Activated naive CD4-positive, alpha-beta T cell treated with anti-CD3 and anti-CD28 coated beads, Interleukin-2, amount 50 U/mL, for 72 hours (primary cell): ENCODE measurements at regions not wholly inside any gene's neighbourhood (a gene's known extent, or its start where the extent isn't known, plus 50 kb on each side); places are given as distances from the start of the nearest gene placed in this dataset.
A peak's percentile ranks its signal among the peaks of the same experiment; 100 is the strongest.
"Not testable (repeated sequence)": the region's sequence is repeated elsewhere in the genome, so short reads cannot be mapped to it uniquely, and the experiment has no call there.

Experiments
- ATAC-seq, 2 donors: fragments of 150-1000 bp; cut with Tn5 transposase; 2 replicates each; pipeline ENCODE4 v1.10.0; 2021; ENCODE audit warnings: mild to moderate bottlenecking in 2 of 2, moderate library complexity in 2 of 2
- DNase-seq, 2 donors: peaks; one replicate each; pipeline ENCODE4 v3.0.0; 2021 to 2022; ENCODE audit warnings: low spot score in 2 of 2
- H3K27ac Mint-ChIP-seq, 2 donors: one replicate each; pipeline ENCODE4 v1.8.0; 2022; ENCODE audit warnings: mild to moderate bottlenecking in 2 of 2, mixed read lengths in 2 of 2
- H3K36me3 Mint-ChIP-seq, 2 donors: one replicate each; pipeline ENCODE4 v1.8.0; 2022; ENCODE audit warnings: mixed read lengths in 2 of 2
- H3K9me3 Mint-ChIP-seq, 2 donors: one replicate each; pipeline ENCODE4 v1.8.0; 2022; ENCODE audit warnings: mixed read lengths in 2 of 2

DNA sequence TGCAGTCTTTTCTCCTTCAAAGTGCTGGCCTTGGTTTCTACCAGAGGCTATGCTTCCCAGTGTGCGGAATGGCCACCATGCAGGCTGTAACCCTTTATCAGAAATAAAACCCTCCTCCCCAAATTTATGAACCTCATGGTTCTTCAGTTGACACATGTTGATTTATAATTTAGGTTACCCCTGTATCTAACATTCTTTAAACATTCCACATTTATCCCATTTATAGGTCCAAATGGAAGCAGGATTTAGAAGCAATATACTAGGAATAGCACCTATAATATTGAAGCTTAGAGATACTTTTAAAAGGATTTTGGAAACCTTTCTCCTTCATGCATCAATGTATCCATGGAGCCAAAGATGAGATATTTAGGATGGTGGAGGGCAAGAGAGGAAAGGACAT lies 438.8 kb upstream of the C16orf82 start:
- DNase-seq (no peak), ATAC-seq (no peak)
- Mint-ChIP-seq H3K27ac (no peak overlapping the region), H3K9me3 (peaks cover 34 to 51% of the 10 kb centered on the region in 2 donors), H3K36me3 (peaks cover 32 to 39% of the 10 kb centered on the region in 2 donors)

DNA sequence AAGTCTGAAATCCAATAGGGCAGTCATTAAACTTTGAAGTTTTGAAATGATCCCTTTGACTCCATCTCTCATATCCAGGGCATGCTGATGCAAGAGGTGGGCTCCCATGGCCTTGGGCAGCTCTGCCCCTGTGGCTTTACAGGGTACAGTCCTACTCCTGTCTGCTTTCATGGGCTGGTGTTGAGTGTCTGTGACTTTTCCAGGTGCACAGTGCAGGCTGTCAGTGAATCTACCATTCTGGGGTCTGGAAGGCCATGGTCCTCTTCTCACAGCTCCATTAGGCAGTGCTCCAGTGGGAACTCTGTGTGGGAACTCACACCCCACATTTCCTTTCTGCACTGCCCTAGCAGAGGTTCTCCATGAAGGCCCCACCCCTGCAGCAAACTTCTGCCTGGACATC lies 435.4 kb upstream of the C16orf82 start:
- Mint-ChIP-seq H3K36me3 (peaks cover 36 to 43% of the 10 kb centered on the region in 2 donors), H3K9me3 (peaks cover 42 to 57% of the 10 kb centered on the region in 2 donors)
- H3K27ac Mint-ChIP-seq, DNase-seq, ATAC-seq: not testable (repeated sequence)

DNA sequence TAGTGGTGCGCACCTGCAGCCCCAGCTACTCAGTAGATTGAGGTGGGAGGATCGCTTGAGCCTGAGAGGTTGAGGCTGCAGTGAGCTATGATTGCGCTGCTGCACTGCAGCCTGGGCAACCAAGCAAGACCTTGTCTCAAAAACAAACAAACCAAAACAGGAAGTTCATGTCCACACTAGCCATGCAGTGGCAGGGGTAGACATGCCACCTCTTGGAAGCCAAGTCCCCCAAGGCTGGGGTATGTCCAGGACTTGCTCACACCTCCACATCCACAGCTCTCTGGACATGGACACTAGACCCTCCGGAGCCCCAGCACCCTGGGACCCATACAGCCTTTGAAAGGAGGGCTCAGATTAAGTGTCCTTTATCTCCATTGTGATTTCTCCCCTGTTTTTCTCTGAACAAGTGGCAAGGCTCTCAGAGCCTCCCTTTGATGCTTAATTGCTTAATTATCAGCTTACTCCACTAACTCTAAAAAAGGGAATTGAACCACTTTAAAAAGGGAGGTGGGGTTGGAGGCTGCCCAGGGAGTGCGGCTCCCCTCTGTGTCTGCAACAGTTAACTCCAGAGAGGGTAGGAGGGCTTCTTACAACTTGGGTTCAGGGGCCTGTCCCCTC lies 424.6 kb upstream of the C16orf82 start:
- ATAC-seq = no peak
- no peaks in the 10 kb centered on the region for H3K36me3 Mint-ChIP-seq

DNA sequence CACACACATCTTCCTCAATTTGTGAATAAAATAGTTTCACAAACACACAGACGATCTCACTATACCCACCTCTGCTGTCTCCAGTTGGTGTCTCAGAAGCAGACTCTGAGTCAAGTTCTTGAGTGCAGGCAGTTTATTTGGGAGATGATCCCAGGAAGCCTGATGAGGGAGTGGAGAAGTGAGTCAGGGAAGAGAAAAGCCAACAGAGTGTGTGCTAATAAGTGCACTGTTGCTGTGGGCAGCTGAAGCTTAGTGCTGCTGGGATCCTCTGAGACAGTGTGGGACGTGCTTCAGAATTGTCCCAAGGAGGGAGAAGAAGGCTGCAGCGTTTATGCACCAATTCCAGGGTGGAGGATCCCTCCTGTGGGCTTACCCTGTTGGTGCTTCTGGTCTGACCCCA lies 423.2 kb upstream of the C16orf82 start:
- ATAC-seq = no peak
- DNase-seq = no peak
- Mint-ChIP-seq H3K9me3 (peaks cover 0 to 3% of the 10 kb centered on the region in 2 donors), H3K27ac (peak overlapping the region in 1 of 2 donors; percentile 67), H3K36me3 (no peaks in the 10 kb centered on the region)

More for the DNA sequence above, 424.6 kb upstream of the C16orf82 start:
- DNase-seq = no peak
- peaks cover 0 to 3% of the 10 kb centered on the region in 2 donors for H3K9me3 Mint-ChIP-seq
- H3K27ac Mint-ChIP-seq = no peak overlapping the region

DNA sequence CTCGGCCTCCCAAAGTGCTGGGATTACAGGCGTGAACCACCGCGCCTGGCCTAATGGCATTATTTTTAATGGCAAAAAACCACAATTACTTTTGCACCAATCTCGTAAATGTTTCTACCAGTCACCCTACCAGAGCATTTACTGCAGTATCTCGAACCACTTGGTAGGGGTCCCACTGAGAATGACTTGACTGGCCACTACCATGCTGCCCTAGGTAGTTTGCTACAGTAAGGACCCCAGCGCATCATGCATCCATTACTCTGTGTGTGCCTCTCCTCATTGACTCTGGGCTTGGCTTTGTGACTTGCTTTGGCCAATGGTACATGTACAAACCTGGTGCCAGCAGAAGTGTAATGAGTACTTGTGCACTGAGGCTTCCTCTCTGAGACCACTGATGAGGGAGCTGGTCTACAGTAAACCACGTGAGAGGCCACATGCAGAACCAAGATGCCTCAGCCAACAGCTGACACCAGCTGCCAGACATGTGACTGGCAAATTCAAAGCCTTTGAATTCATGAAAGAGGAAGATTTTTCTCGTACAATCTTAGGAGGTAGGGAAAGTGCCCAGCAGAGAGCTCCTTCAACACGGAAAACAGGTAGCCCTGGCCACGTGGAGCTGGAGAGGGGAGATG lies 421.7 kb upstream of the C16orf82 start:
- ATAC-seq (peak; percentile 63 to 75), DNase-seq (peak in 1 of 2 donors; percentile 6)
- peaks cover 0 to 3% of the 10 kb centered on the region in 2 donors for H3K9me3 Mint-ChIP-seq
- no peaks in the 10 kb centered on the region for H3K36me3 Mint-ChIP-seq
- H3K27ac Mint-ChIP-seq = peak overlapping the region in 1 of 2 donors; percentile 56

DNA sequence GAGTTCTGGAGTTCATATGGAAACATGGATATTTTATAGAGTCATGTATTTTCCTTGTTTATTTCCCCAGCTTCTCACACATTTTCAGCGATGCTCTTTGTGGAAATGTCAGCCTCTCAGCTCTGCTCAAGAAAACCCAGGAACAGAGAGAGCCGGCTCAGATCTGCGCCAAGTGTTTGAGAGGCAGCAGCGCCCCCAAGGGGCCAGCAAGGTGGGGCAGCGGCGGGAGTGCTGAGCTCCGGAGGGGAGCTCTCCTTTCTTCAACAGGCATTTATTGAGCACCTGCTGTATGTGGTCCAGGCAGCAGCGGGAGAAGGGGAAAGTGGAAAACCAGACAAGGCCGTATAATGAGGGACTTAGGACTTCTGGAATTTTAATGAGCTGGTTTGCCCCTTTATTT lies 421.1 kb upstream of the C16orf82 start:
- Mint-ChIP-seq H3K9me3 (no peaks in the 10 kb centered on the region), H3K36me3 (no peaks in the 10 kb centered on the region), H3K27ac (peak overlapping the region in 1 of 2 donors; percentile 56)
- DNase-seq (peak; percentile 65 to 68), ATAC-seq (peak; percentile 80 to 82)

DNA sequence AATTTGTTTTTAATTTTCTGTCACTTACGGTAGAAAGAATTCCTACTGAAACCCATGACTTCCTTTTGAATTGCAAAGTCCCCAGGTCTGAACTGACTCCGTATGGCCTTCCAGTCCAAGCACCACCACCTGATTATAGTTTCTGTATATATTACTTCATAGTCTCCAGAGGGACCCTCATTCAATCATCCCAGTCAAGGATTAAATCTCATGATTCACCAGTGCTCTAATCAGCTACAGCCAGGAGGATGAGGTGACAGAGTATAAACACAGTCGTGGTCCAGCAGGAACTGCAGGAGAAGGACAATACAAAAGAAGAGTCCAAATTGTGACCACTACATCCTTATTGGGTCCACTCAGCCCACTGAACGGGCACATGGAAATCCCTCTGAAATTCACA lies 418.9 kb upstream of the C16orf82 start:
- Mint-ChIP-seq H3K9me3 (peaks cover 0 to 4% of the 10 kb centered on the region in 2 donors), H3K27ac (no peak overlapping the region), H3K36me3 (no peaks in the 10 kb centered on the region)
- ATAC-seq (no peak), DNase-seq (no peak)

DNA sequence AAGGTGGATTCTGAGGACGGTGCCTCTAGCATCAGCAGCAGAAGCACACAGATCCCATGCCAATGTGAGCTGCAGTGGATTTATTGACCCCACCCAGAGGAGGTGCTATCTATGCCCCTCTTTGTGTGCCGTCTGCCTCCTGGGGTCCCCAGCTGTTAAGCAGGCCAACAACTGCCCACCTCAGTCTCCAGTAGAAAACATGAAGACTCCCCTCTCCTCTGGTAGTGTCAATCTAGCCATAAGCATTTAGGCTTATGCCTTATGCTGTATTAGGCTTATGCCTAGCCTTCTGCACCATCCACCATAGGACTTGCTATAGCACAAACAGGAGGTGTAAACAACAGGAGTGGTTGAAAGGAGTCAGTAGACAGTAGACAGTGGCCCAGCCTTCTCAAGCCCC lies 417.9 kb upstream of the C16orf82 start:
- H3K36me3 Mint-ChIP-seq = no peaks in the 10 kb centered on the region
- no peak overlapping the region for H3K27ac Mint-ChIP-seq
- ATAC-seq (no peak), DNase-seq (no peak)
- peaks cover 0 to 4% of the 10 kb centered on the region in 2 donors for H3K9me3 Mint-ChIP-seq

DNA sequence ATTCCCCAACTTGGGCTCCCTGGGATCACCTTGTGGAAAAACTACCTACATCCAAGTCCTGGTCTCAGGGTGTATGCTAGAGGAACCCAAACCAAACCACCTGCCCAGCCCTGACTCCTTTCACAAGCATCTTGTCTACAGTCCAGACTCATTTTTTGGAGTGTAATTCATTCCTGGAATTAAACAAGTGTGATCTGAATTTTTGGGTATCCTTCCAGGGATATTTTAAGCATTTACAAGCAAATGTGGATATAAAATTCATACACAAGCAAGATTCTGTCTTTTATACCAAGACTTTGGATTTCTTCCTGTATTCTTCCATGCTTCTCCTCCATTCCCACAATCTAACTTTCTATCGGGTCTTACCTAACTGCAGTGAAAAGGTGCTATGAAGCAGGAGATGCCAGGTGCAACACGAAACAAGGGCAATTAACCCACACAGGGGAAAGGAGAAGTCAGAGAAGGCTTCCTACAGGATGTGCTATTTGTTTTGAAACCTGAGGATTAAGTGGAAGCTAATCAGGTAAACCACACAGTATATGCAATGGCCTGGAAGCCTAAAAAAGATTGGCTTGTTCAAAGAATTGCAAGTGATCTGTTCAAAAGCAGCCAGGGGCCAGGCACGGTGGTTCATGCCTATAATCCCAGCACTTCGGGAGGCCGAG lies 417.2 kb upstream of the C16orf82 start:
- H3K9me3 Mint-ChIP-seq = peaks cover 0 to 4% of the 10 kb centered on the region in 2 donors
- no peak for ATAC-seq
- no peaks in the 10 kb centered on the region for H3K36me3 Mint-ChIP-seq
- H3K27ac Mint-ChIP-seq = no peak overlapping the region
- no peak for DNase-seq

DNA sequence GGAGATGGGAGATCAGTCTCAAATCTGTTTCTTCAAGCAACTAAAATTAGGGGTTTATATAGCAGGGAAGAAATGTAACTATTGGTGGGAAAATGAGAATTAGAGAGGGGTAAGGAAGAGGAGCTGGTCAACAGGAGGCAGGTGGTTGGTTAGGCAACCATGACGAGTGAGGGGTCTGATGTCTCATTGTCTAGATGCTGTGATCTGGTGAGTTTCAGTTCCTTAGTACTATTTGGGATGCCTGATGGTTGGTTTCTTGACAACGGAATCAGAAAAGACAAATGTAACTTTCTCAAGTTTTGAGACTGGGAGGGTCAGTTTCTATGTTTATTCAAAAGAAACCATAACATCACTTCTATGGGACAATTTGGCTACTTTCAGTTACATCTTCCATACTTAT lies 415.3 kb upstream of the C16orf82 start:
- Mint-ChIP-seq H3K36me3 (no peaks in the 10 kb centered on the region), H3K9me3 (peaks cover 0 to 7% of the 10 kb centered on the region in 2 donors), H3K27ac (no peak overlapping the region)
- DNase-seq = no peak
- ATAC-seq = no peak

DNA sequence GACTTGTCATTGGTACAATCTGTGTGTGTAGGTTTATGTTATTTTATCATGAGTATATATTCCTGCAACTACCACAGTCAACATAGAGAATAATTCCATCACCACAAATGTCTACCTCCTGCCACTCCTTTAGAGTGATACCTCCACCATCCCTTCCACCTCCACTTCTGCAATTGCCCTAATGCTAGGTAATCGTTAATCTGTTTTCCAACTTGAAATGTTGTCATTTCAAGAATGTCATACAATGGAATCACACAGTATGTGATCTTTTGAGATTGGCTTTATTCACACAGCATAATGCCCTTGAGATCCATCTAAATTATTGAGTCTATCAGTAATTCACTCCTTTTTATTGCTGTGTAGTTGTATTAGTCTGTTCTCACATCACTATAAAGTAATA lies 414.8 kb upstream of the C16orf82 start:
- no peaks in the 10 kb centered on the region for H3K36me3 Mint-ChIP-seq
- peaks cover 0 to 11% of the 10 kb centered on the region in 2 donors for H3K9me3 Mint-ChIP-seq
- no peak for ATAC-seq
- H3K27ac Mint-ChIP-seq = no peak overlapping the region
- DNase-seq = no peak

DNA sequence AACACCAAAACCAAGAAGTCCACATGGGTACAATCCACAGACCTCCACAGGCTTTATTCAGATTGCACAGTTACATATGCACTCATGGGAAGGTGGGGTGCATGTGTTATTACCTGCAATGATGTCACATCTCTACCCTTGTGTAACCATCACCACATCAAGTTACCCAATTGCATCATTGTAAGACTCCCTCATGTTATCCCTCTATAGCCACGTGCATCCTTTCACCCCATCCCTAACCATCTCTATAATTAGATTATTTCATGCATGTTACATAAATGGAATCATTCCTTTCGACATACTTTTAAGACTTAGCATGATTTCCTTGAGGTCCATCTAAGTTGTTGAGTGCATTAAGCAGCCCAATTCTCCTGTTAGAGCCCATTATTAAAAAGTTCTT lies 408.2 kb upstream of the C16orf82 start:
- Mint-ChIP-seq H3K9me3 (peaks cover 0 to 8% of the 10 kb centered on the region in 2 donors), H3K36me3 (peaks cover 0 to 7% of the 10 kb centered on the region in 2 donors), H3K27ac (no peak overlapping the region)
- no peak for DNase-seq
- ATAC-seq = no peak

DNA sequence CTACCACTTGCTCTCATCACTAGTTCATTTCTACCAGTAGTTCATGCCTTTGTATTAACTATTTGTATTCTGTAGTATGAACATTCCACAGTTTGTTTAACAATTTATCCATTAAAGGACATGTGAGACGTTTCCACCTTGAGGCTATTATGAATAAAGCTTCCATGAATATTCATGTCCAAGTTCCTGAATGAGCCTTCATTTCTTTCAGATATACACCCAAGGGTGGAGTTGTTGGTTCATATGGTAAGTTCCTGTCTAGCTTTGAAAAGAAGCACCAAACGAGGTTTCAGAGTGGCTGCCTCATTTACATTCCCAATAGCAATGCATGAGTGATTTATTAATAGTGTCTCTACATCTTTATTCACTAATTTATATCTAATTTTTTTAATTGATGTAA lies 407.8 kb upstream of the C16orf82 start:
- Mint-ChIP-seq H3K36me3 (peaks cover 0 to 7% of the 10 kb centered on the region in 2 donors), H3K9me3 (peaks cover 0 to 8% of the 10 kb centered on the region in 2 donors), H3K27ac (no peak overlapping the region)
- ATAC-seq (no peak), DNase-seq (no peak)

DNA sequence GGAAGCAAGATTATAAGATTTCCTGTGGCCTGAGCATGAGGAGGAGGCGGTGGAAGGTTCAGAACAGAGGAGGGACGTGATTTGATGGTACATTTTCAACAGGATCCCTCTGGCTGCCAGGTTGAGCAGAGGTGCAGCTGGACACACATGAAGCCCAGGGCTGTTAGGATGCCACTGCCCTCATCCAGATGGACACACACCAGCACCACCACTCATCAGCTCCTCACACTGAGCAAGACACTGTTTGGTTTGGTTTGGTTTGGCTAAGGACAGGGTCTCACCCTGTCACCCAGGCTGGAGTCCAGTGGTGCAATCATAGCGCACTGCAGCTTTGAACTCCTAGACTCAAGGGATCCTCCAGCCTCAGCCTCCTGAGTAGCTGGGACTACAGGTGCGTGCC lies 402.6 kb upstream of the C16orf82 start:
- ATAC-seq (no peak), DNase-seq (no peak)
- Mint-ChIP-seq H3K36me3 (peaks cover 0 to 13% of the 10 kb centered on the region in 2 donors), H3K9me3 (no peaks in the 10 kb centered on the region), H3K27ac (no peak overlapping the region)

DNA sequence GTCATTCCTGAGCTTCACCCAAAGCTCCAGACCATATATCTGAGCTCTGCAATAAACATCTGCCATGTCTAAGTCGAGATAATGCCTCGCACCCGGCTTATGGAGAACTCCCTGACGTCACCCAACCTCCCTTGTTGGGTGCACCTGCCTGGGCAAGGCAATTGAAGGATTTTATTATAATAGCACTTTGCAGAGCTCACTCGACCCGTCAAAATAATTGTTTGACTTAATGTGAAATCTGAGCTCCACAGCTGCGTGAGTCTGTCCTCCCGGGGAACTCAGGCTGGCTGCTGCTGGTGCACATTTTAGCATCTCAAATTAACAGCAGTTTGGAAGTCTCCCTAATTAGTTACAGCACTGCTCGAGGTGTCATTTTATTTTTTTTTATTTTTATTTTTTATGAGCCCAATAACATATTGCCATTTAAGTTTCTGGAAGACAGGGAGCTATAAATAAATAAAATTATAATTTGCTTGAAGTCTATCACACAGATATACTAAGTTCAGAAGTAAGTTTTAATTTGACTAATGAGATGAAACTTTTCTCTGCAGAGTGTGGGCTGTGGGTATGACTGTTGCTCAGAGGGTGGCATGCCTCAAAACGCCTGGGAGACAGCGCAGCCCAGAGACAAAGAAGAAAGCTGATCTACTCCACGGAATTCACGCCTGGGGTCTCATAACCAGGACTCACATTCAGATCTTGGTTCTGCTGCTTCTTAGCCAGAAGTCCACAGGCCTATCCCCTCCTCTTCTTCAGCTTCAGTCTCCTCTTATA lies 401.4 kb upstream of the C16orf82 start:
- DNase-seq (peak in 1 of 2 donors; percentile 42), ATAC-seq (peak; percentile 86 to 94)
- Mint-ChIP-seq H3K27ac (peak overlapping the region; percentile 51 to 66), H3K9me3 (no peaks in the 10 kb centered on the region), H3K36me3 (peaks cover 0 to 17% of the 10 kb centered on the region in 2 donors)

DNA sequence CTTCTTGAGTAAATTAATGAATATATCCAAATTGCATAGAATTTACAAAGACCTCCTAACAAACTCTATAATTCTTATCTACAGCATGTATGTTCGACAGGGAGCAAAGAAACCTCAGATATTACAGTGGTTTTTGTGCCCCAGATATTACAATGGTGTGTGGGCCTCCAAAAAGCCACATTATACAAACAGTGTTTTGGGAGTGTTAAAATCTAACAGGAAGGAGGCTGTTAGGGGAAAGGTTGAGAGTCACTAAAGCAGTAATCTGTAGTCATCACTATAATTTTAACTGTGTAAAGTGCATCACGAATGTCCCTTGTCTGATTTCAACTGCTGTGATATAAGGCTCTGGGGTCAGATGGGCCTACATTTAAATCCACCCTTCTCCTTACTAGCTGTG lies 400.2 kb upstream of the C16orf82 start:
- peak in 1 of 2 donors; percentile 52 for ATAC-seq

DNA sequence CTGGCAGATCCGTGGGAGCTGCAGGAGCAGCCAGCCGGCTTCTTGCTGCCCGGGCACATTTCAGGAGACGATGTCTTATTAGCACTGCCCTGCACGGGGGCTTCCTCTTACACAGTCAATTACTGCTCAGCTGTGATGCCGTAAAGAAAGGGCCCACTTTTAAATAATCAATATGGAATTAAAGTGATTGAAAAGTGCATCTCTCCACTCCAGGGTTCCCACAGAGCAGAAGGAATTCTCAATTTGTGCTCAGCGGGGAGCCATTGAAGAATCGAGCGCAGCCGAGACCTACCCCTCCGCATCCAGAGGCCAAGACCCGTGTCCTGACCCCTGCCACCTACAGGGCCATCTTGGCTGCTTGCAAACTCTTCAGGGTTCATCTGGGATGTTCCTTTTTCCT lies 399.4 kb upstream of the C16orf82 start:
- H3K9me3 Mint-ChIP-seq = no peaks in the 10 kb centered on the region
- H3K36me3 Mint-ChIP-seq = peaks cover 6 to 20% of the 10 kb centered on the region in 2 donors

More for the DNA sequence above, 400.2 kb upstream of the C16orf82 start:
- Mint-ChIP-seq H3K27ac (no peak overlapping the region), H3K9me3 (no peaks in the 10 kb centered on the region), H3K36me3 (peaks cover 6 to 20% of the 10 kb centered on the region in 2 donors)
- DNase-seq = no peak

More for the DNA sequence above, 399.4 kb upstream of the C16orf82 start:
- DNase-seq (no peak), ATAC-seq (no peak)
- H3K27ac Mint-ChIP-seq = peak overlapping the region in 1 of 2 donors; percentile 50
